ENCODE measurements at regions not wholly inside any gene's neighbourhood (a gene's known extent, or its start where the extent isn't known, plus 50 kb on each side); places are given as distances from the start of the nearest gene placed in this dataset.

GRCh38 chr2:176910828-176911227 lies 301.8 kb upstream of the HNRNPA3 start:
- TF ChIP-seq CTCF (conservative IDR thresholded peaks at IDR 0.05; ENCODE audit: low read length) (no peak), EZH2phosphoT487 (IDR thresholded peaks at IDR 0.05; ENCODE audit: borderline replicate concordance, low read depth, low read length) (no peak)
